Sigmoid colon (tissue), 6 donors: ENCODE measurements at regions not wholly inside any gene's neighbourhood (a gene's known extent, or its start where the extent isn't known, plus 50 kb on each side); places are given as distances from the start of the nearest gene placed in this dataset.

Experiments
- DNase-seq: peaks from one replicate; pipeline ENCODE4 v3.0.0-alpha.2; 2019
- H3K27ac ChIP-seq, 4 donors: fragments of 200-600 bp; sonication (generic); one replicate each; pipeline ENCODE4 v1.5.1; 2016 to 2019; ENCODE audit warnings: mild to moderate bottlenecking in 1 of 4
- H3K27me3 ChIP-seq, 3 donors: fragments of 200-600 bp; sonication (generic); one replicate each; pipeline ENCODE4 v1.5.1; 2019; ENCODE audit warnings: mild to moderate bottlenecking in 1 of 3
- H3K36me3 ChIP-seq, 4 donors: fragments of 200-600 bp; sonication (generic); one replicate each; pipeline ENCODE4 v1.5.1; 2016 to 2019
- H3K4me1 ChIP-seq, 4 donors: fragments of 200-600 bp; sonication (generic); one replicate each; pipeline ENCODE4 v1.5.1; 2017 to 2019
- H3K4me3 ChIP-seq, 4 donors: fragments of 200-600 bp; sonication (generic); one replicate each; pipeline ENCODE4 v1.5.1; 2017 to 2019; ENCODE audit warnings: mild to moderate bottlenecking in 2 of 4, moderate library complexity in 1 of 4
- H3K9me3 ChIP-seq, 4 donors: fragments of 200-600 bp in 3 of 4; sonication (generic) in 3 of 4; one replicate each; pipeline versions ENCODE4 v1.5.1 to v1.6.1; 2013 to 2019
- CTCF ChIP-seq, 4 experiments: fragments of 450-650 bp in 3 of 4; fragments of 200-600 bp in 1 of 4; IDR thresholded peaks; one replicate each; pipeline ENCODE4 v1.5.1; 2016 to 2019; ENCODE audit warnings: antibody characterized with exemption in 4 of 4, mild to moderate bottlenecking in 3 of 4, moderate library complexity in 2 of 4
- EP300 ChIP-seq, 4 donors: sonication (generic); formaldehyde crosslinking; IDR thresholded peaks; one replicate each; pipeline ENCODE4 v1.6.1; 2017; ENCODE audit warnings: antibody characterized with exemption in 4 of 4
- POLR2A ChIP-seq, 2 donors: fragments of 450-650 bp; IDR thresholded peaks; one replicate each; pipeline ENCODE4 v1.6.1; 2016; ENCODE audit warnings: antibody characterized with exemption in 2 of 2, mild to moderate bottlenecking in 2 of 2, moderate library complexity in 2 of 2
- POLR2AphosphoS5 ChIP-seq, 4 donors: sonication (generic); formaldehyde crosslinking; IDR thresholded peaks; one replicate each; pipeline ENCODE4 v1.6.1; 2017; ENCODE audit warnings: antibody characterized with exemption in 4 of 4
- WGBS, 2 donors: extraction: QIAGEN DNeasy Blood & Tissue Kit; methylation state at CpG; one replicate each; pipeline ENCODE4 v1.1.7; 2013; 5-methylcytosine and 5-hydroxymethylcytosine counted together
- intact Hi-C: fragments of 100-400 bp; cut with DNase I; formaldehyde crosslinking; loops from one replicate; pipeline ENCODE4 v1.15.1; 2023
- donor health status: healthy with polysubstance abuse.
- donor health status: healthy.

DNA sequence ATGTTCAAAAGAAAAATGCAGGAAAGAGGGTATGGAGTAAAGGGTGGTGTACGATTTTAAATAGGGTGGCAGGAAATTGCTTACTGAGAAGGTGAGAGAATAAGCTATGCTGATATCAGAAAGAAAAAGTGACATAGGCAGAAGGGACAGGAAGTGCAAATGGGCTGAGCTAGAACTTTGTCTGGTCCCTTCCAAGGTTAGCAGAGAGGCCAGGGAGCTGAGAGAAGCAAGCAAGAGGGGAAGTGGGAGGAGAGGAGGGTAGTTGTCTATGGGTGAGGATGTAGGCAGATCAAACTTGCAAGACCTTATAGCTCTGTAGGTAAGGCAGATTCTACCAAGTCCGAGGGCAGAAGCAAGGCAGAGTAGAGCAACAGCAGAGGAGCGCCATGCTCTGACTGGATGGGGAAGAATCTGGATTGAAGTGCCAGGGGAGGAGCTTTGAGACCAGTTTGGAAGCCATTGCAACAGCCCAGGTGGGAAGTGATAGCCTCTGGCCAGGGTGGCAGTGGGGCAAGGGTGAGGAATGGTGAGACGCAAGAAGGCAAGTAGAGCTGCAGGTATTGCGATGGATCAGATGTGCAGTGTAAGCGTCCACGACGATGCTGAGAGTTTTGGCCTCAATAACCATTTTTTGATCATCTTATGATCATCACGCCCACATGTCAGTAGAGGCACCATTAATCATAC is 134.4 kb upstream of the APCDD1 start:
- 91 to 93% methylated on average over 9 of the region's 9 CpGs for WGBS, 2 donors
- Histone ChIP-seq H3K36me3 (no peaks in the 10 kb centered on the region), H3K4me3 (no peak overlapping the region), H3K27me3 (no peaks in the 10 kb centered on the region), H3K27ac (no peak overlapping the region), H3K4me1 (no peaks in the 10 kb centered on the region), H3K9me3 (no peaks in the 10 kb centered on the region)
- intact Hi-C loops, result no loop called here
- DNase-seq, result no peak
- TF ChIP-seq POLR2AphosphoS5 (IDR thresholded peaks at IDR 0.05) (no peak), CTCF (IDR thresholded peaks at IDR 0.05) (no peak), POLR2A (IDR thresholded peaks at IDR 0.05) (no peak), EP300 (IDR thresholded peaks at IDR 0.05) (no peak)

DNA sequence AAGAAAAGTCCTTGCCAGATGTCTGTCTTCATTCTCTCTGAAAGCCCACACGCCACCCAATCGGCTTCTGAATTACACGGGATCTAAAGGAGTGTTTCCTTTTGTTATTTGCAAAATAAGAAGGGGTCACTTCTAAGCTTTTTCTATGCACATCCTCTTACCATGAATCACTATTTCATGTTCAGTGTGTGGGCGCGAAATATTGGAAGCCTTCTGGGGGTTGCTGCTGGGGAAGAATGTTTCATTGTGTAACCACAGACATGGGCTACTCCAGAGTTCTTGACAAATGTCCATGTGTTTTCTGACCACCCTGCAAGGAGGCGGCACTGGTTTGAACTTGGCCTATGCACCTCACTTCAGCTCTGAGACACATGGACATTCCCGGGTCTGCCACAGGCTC is 133.6 kb upstream of the APCDD1 start:
- no peak for DNase-seq
- Histone ChIP-seq H3K36me3 (no peaks in the 10 kb centered on the region), H3K4me1 (no peaks in the 10 kb centered on the region), H3K4me3 (no peak overlapping the region), H3K9me3 (no peaks in the 10 kb centered on the region), H3K27me3 (no peaks in the 10 kb centered on the region), H3K27ac (no peak overlapping the region)
- intact Hi-C loops, result no loop called here
- 87 to 92% methylated on average over 7 of the region's 7 CpGs for WGBS, 2 donors
- TF ChIP-seq POLR2A (IDR thresholded peaks at IDR 0.05), result no peak

DNA sequence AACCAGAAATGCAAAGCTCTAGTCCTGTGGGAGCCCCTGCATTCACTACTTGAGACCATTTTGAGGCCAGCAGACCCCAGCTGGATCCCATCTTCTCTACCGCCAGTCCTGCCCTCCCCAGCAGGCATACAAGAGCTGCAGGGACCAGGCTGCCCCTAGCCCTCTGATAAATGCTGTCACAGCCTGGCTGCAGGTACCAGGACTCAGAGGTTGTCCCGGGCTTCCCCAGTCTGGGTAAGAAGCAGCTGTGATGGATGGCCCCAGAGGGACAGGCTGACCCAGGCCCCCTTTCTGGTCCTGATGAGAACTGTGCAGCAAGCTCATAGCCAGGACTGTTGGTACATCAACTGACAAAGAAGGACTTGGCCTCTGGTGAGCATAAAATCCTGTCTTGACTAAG is 132.9 kb upstream of the APCDD1 start:
- no peak overlapping the region for H3K4me3 ChIP-seq
- H3K36me3 ChIP-seq, result no peaks in the 10 kb centered on the region
- H3K9me3 ChIP-seq, result no peaks in the 10 kb centered on the region
- DNase-seq, result no peak
- 90 to 91% methylated on average over 2 of the region's 2 CpGs for WGBS, 2 donors
- TF ChIP-seq EP300 (IDR thresholded peaks at IDR 0.05) (no peak), POLR2A (IDR thresholded peaks at IDR 0.05) (no peak), CTCF (IDR thresholded peaks at IDR 0.05) (no peak), POLR2AphosphoS5 (IDR thresholded peaks at IDR 0.05) (no peak)
- H3K27ac ChIP-seq, result no peak overlapping the region
- H3K27me3 ChIP-seq, result no peaks in the 10 kb centered on the region
- H3K4me1 ChIP-seq, result no peaks in the 10 kb centered on the region
- intact Hi-C loops, result no loop called here

DNA sequence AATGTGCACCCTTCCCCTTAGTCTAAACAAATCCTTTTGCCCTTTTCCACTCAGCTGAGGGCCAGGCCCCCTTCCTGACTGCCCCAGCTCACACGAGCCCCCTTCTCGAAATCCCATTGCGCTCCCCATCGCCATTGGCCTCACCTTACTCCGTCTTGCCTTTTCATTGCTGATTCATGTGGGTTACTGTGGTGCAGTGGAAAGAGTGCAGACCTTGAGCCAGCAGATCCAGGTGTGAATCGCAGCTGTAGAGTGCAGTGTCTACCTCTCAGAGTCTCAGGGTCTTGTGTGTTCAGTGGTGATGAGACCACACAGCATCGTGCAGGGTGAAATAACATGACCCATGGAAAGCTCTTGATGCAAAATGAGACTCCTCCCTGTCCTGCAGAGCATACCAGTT is 132.4 kb upstream of the APCDD1 start:
- WGBS, 2 donors, result 82 to 83% methylated on average over 7 of the region's 7 CpGs
- TF ChIP-seq POLR2AphosphoS5 (IDR thresholded peaks at IDR 0.05) (no peak), CTCF (IDR thresholded peaks at IDR 0.05) (no peak), EP300 (IDR thresholded peaks at IDR 0.05) (no peak), POLR2A (IDR thresholded peaks at IDR 0.05) (no peak)
- no peaks in the 10 kb centered on the region for H3K9me3 ChIP-seq
- H3K36me3 ChIP-seq, result no peaks in the 10 kb centered on the region
- intact Hi-C loops, result no loop called here
- no peak overlapping the region for H3K4me3 ChIP-seq
- no peak overlapping the region for H3K27ac ChIP-seq
- DNase-seq, result no peak
- H3K4me1 ChIP-seq, result no peaks in the 10 kb centered on the region
- no peaks in the 10 kb centered on the region for H3K27me3 ChIP-seq

GRCh38 chr18:10322435-10322834 is 132.0 kb upstream of the APCDD1 start:
- H3K4me3 ChIP-seq, result no peak overlapping the region
- no peaks in the 10 kb centered on the region for H3K27me3 ChIP-seq
- no peak for DNase-seq
- intact Hi-C loops, result no loop called here
- no peak for TF ChIP-seq POLR2A (IDR thresholded peaks at IDR 0.05)
- no peak for TF ChIP-seq CTCF (IDR thresholded peaks at IDR 0.05)
- no peak for TF ChIP-seq EP300 (IDR thresholded peaks at IDR 0.05)
- TF ChIP-seq POLR2AphosphoS5 (IDR thresholded peaks at IDR 0.05), result no peak
- no peaks in the 10 kb centered on the region for H3K9me3 ChIP-seq
- H3K27ac ChIP-seq, result no peak overlapping the region
- WGBS, 2 donors, result 68 to 83% methylated on average over 2 of the region's 2 CpGs
- no peaks in the 10 kb centered on the region for H3K4me1 ChIP-seq
- no peaks in the 10 kb centered on the region for H3K36me3 ChIP-seq
